GM10266 (cell line): ENCODE measurements at regions not wholly inside any gene's neighbourhood (a gene's known extent, or its start where the extent isn't known, plus 50 kb on each side); places are given as distances from the start of the nearest gene placed in this dataset.

Experiments used
- DNase-seq: peaks from one replicate; pipeline ENCODE4 v3.0.0; 2012; ENCODE audit errors: extremely low spot score
- TF ChIP-seq, protein P1 (sequence below): IDR thresholded peaks from 2 replicates; pipeline ENCODE4 v1.5.1; 2012; ENCODE audit warnings: mild to moderate bottlenecking, low read depth; ENCODE audit not compliant: control insufficient read depth, insufficient read depth; ENCODE audit errors: missing control alignments

DNA sequence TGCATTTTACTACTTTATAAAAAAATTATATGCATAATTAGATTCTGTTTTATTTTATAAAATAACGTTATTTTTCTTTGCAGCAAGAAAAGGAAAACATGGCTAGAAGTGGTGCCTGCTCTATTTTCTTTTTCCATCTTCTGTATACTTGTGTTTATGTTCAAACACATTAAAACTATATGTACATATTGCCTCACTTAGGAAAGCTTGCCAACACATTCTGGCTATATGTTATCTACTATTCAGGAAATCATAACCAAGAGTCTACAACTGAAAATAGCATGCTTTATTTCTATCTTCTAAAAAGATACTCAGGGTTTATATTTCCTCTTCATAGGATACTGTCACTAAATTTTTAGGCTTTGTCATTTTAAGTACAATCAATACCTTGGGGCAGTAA, 90.2 kb upstream of the KCNMB2 start:
- TF ChIP-seq, protein P1, sequence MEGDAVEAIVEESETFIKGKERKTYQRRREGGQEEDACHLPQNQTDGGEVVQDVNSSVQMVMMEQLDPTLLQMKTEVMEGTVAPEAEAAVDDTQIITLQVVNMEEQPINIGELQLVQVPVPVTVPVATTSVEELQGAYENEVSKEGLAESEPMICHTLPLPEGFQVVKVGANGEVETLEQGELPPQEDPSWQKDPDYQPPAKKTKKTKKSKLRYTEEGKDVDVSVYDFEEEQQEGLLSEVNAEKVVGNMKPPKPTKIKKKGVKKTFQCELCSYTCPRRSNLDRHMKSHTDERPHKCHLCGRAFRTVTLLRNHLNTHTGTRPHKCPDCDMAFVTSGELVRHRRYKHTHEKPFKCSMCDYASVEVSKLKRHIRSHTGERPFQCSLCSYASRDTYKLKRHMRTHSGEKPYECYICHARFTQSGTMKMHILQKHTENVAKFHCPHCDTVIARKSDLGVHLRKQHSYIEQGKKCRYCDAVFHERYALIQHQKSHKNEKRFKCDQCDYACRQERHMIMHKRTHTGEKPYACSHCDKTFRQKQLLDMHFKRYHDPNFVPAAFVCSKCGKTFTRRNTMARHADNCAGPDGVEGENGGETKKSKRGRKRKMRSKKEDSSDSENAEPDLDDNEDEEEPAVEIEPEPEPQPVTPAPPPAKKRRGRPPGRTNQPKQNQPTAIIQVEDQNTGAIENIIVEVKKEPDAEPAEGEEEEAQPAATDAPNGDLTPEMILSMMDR: no peak
- no peak for DNase-seq

DNA sequence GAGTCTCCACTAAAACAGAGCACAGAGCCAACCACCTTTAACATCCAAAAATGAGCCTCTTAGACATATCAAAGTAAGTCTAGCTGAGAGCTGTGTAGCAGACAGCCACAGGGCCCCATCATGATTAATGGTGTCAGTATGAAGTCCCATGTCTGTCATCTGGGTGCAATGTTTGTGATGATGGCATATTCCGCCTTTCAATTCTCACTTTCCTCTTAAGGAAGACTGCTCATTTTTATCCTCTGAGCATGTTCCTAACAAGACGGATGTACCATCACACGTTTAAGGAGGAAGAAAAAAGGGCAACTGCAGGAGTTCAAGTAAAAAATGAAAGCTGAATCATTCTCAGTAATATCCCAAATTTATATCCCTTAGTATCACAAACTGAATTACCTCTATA, 85.8 kb upstream of the KCNMB2 start:
- TF ChIP-seq, protein P1: no peak
- no peak for DNase-seq

DNA sequence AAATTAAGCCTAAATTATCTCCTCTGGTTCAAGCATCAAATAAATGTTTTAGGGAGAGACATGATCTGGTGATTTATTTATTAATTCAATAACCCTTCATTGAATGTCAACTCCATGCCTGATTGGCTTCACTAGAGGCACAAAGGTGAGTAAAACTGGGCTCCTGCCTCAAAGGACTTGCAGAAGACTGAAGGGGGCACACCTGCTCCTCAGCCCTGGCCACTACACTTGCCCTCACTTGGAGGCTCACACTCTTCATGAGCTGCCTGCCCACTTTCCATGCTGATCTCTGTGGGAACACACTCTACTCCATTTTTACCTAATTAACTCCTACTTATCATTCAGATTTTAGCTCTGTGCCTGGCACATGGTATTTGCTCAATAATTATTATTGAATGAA, 84.4 kb upstream of the KCNMB2 start:
- TF ChIP-seq, protein P1: peak; percentile 35
- DNase-seq: no peak

DNA sequence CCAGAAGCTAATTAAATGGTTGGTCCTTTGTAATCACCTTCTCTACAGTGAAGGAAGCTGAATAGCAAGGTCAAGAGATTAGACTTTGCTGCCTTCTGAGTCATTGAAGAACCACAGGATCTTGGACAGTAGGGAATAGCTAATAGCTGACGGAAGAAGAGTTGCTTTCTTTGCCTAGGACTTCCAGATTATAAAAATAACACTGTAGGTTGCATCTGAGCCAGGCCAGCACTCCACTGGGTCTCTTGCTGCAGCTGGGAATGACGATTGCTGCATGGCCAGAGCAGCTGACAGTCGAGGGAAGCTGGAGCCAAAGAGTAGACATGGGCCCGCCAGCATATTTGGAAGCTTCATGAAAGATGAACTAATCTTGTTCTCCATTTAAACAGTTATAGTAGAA, 81.5 kb upstream of the KCNMB2 start:
- TF ChIP-seq, protein P1: no peak
- no peak for DNase-seq

DNA sequence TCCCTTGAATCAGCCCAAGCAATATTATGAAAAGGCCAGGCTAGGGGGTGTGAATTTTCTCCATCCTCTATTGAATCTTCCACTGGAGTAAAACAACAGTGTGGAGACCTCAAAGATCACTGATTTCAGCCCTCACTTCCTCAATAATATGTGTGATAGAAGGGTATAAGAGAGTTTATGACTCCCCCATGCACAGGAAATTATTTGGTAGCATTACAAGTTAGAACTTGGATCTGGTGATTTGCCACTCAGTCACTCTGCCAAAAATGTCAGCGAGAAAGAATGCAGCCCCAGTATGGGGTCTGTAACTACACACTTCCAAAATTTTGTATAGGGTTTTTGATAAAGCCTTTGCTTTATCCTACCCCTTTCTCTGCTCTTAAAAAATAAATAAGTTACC, 81.0 kb upstream of the KCNMB2 start:
- no peak for DNase-seq
- TF ChIP-seq, protein P1: no peak

DNA sequence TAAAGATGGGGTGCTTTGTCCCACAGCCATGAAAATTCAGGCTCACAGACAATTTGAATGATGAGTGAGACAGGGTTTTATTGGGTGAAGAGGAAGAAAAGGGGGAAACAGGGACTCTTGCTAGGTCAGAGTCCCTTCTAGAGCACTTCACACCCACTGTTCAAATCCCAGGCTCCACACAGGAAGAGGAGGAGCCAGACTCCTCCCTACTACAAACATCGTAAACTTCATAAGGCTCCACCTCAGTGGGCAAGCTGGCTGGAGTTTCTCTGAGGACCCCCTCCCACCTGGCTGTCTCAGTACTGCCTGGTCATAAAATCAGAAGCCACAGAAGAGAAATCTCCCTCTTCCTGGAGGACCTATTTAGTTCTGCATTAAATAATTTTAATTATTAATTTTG, 80.3 kb upstream of the KCNMB2 start:
- no peak for DNase-seq
- TF ChIP-seq, protein P1: no peak

DNA sequence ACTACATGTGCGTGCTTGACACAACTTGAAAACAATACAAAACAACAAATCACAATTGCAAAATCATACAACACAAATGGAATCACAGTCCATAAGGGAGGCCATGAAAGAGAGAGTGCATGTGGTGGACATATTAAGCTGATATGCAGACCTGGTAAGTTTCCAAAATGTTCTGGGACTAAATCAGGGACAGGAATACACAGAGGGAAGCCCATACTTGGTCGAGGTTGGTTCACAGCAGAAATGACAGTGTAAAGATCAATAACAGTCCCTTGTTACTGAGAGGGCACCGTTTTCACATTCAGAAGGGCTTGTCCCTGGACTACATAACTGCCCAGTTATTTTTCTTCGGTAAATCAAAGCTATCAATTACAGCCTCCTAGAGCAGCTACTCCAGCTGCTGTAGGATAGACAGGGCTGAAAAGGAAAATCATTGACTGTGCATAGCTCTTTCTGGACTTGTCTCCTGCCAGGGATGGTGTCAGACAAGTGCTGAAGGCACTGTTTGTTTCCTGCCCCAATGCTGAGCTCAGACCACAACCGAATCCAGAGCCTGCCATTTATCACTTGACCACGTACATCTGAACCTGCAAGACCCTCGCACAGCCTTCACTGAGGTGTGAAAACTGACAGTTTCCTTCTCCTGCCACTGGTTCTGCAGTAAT, 79.5 kb upstream of the KCNMB2 start:
- no peak for DNase-seq
- TF ChIP-seq, protein P1: no peak
